HL-60 (cell line): ENCODE measurements at regions not wholly inside any gene's neighbourhood (a gene's known extent, or its start where the extent isn't known, plus 50 kb on each side); places are given as distances from the start of the nearest gene placed in this dataset.

Source experiments
- CTCF ChIP-seq: IDR thresholded peaks from one replicate; pipeline ENCODE4 v1.5.1; 2011; ENCODE audit warnings: low read length, control low read depth, inconsistent platforms; ENCODE audit not compliant: insufficient read depth
- REST ChIP-seq: IDR thresholded peaks from 2 replicates; pipeline ENCODE4 v1.6.1; 2012; ENCODE audit warnings: low read depth; ENCODE audit not compliant: insufficient replicate concordance

- TF ChIP-seq CTCF (no peak), REST (no peak)
These were observed 257.8 kb upstream of the IPO5 start for GRCh38 chr13:97695684-97696083.
